NOMO-1 treated with DMSO at 0.1 percent for 48 hours (cell line): ENCODE measurements at regions not wholly inside any gene's neighbourhood (a gene's known extent, or its start where the extent isn't known, plus 50 kb on each side); places are given as distances from the start of the nearest gene placed in this dataset.
"Not testable (repeated sequence)": the region's sequence is repeated elsewhere in the genome, so short reads cannot be mapped to it uniquely, and the experiment has no call there.

Experiments used
- DNase-seq: peaks from one replicate; lab custom pipeline; 2025; ENCODE audit not compliant: unreplicated experiment; lab: John Stamatoyannopoulos, UW

- no peak for DNase-seq
These were observed 139.2 kb upstream of the ECI2 start for GRCh38 chr6:4274382-4275082.

- DNase-seq: no peak
These were observed 137.6 kb upstream of the ECI2 start for GRCh38 chr6:4272996-4273395.

GRCh38 chr6:4271761-4272470 is 136.5 kb upstream of the ECI2 start:
- no peak for DNase-seq

- DNase-seq: no peak
These were observed 135.4 kb upstream of the ECI2 start for GRCh38 chr6:4270776-4271175.

- DNase-seq: no peak
These were observed 134.6 kb upstream of the ECI2 start for GRCh38 chr6:4270001-4270400.

GRCh38 chr6:4268171-4268570 is 132.8 kb upstream of the ECI2 start:
- DNase-seq: no peak

GRCh38 chr6:4265740-4266139 is 130.4 kb upstream of the ECI2 start:
- no peak for DNase-seq

- DNase-seq: no peak
These were observed 129.2 kb upstream of the ECI2 start for GRCh38 chr6:4264601-4265000.

- DNase-seq: no peak
These were observed 128.7 kb upstream of the ECI2 start for GRCh38 chr6:4264081-4264480.

GRCh38 chr6:4262526-4262925 is 127.2 kb upstream of the ECI2 start:
- DNase-seq: no peak

GRCh38 chr6:4259391-4259790 is 124.0 kb upstream of the ECI2 start:
- DNase-seq: no peak

GRCh38 chr6:4258733-4259132 is 123.4 kb upstream of the ECI2 start:
- no peak for DNase-seq

- DNase-seq: no peak
These were observed 121.6 kb upstream of the ECI2 start for GRCh38 chr6:4256969-4257368.

GRCh38 chr6:4253604-4254231 is 118.3 kb upstream of the ECI2 start:
- no peak for DNase-seq

- not testable (repeated sequence) for DNase-seq
These were observed 117.1 kb upstream of the ECI2 start for GRCh38 chr6:4252445-4252844.

GRCh38 chr6:4250645-4251044 is 115.3 kb upstream of the ECI2 start:
- DNase-seq: no peak

- DNase-seq: not testable (repeated sequence)
These were observed 108.5 kb upstream of the ECI2 start for GRCh38 chr6:4243832-4244231.

GRCh38 chr6:4243237-4243636 is 107.9 kb upstream of the ECI2 start:
- no peak for DNase-seq

GRCh38 chr6:4242601-4243000 is 107.2 kb upstream of the ECI2 start:
- DNase-seq: no peak

- DNase-seq: no peak
These were observed 104.8 kb upstream of the ECI2 start for GRCh38 chr6:4240148-4240547.

- no peak for DNase-seq
These were observed 89.9 kb upstream of the ECI2 start for GRCh38 chr6:4225161-4225872.
